ENCODE measurements at regions not wholly inside any gene's neighbourhood (a gene's known extent, or its start where the extent isn't known, plus 50 kb on each side); places are given as distances from the start of the nearest gene placed in this dataset.

DNA sequence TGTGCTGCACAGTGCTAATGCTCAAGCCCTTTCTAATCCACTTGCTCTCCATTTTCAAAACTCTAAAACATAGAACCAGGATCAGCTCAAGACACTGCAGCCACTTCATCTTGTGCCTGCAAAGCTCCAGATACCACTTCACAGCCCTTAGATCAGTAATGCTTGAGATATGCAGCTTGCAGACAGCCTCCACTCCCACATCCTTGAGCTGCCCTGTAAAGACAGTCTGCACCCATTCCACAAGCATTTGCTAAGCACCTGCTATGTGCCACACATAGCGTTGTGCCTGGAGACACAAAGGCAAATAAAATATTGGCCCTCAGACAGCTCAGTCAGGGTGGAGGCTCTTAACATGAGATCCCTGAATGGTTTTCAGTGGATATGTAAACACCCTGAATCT, 192.5 kb upstream of the SNX19 start:
- intact Hi-C loops (cut with DNase I), result no loop called here

DNA sequence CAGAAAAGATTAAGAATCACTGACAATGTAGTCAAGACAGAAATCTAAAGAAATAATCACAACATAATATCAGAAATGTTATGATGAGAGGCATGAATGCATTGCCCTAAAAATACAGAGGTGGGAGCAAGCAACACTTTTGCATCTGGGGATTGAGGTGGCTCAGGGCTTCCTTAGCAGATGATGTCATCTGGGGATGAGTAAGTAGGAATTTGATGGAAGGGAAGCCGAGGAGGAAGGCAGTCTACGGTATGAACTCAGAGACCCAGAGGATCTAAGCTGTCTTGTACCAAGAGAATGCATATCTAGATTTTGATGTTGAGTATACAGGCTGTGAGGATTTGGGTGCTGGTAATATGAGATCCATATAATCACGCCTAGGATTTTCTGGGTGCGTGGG, 193.0 kb upstream of the SNX19 start:
- intact Hi-C loops (cut with DNase I), result no loop called here
- DNase-seq (ENCODE audit: low spot score), result no peak

More for the DNA sequence above, 192.5 kb upstream of the SNX19 start:
- DNase-seq (ENCODE audit: low spot score), result no peak

DNA sequence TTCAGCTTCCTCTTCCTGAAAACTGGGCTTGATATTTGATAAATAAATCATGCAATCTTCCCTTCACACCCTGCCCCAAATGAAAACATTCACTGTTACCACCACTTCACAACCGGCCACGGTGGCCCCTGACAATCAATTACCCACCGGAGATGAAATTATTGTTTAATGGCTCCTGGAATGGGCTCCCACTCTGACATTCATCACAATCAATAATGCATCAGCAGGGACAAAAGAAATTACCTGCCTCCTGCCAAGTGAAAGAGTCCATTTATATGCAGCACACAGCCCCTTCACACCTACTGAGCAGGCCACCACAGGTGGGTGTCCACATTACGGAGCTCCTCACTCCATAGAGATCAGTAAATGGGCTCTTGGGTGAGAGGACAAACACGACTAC, 193.5 kb upstream of the SNX19 start:
- no peak for DNase-seq (ENCODE audit: low spot score)
- intact Hi-C loops (cut with DNase I), result no loop called here

DNA sequence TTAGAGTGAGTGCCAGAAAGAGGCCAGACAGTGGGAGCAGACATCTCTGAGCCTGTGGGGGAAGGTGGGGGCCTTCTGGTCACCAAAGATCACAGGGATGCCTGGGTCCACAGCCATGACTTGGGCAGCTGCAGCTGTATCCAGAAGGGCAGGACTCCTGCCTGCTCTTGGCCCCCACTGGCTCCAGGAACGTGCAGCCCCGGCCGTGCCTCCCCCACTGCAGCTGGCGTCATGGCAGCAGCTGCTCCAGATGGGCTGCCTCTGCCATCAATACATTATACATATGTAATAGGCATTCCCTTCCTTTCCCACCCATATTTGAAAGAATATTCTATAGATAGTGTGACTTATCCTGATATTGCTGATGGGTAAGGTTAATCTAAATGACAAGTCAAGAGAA, 195.5 kb upstream of the SNX19 start:
- intact Hi-C loops (cut with DNase I), result no loop called here
- no peak for DNase-seq (ENCODE audit: low spot score)

DNA sequence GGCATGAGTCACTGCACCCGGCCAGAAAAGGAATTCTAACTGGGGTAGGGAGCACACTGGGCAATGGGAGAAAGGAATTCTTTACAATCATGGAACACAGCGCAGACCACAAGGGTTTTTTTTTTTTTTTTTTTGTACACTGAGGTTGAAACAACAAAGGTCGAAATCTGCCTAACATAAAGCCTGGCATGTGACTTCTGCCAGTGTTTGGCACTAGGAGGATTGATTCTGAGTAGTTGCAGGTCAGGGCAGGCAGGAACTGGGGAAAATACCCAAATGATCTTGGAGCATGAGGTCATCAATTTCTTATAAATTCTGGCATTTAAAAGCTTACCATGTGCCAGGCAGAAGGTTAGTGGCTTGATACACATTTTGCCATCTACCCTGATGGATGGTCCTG, 202.0 kb upstream of the SNX19 start:
- intact Hi-C loops (cut with DNase I), result no loop called here
- DNase-seq (ENCODE audit: low spot score), result no peak

DNA sequence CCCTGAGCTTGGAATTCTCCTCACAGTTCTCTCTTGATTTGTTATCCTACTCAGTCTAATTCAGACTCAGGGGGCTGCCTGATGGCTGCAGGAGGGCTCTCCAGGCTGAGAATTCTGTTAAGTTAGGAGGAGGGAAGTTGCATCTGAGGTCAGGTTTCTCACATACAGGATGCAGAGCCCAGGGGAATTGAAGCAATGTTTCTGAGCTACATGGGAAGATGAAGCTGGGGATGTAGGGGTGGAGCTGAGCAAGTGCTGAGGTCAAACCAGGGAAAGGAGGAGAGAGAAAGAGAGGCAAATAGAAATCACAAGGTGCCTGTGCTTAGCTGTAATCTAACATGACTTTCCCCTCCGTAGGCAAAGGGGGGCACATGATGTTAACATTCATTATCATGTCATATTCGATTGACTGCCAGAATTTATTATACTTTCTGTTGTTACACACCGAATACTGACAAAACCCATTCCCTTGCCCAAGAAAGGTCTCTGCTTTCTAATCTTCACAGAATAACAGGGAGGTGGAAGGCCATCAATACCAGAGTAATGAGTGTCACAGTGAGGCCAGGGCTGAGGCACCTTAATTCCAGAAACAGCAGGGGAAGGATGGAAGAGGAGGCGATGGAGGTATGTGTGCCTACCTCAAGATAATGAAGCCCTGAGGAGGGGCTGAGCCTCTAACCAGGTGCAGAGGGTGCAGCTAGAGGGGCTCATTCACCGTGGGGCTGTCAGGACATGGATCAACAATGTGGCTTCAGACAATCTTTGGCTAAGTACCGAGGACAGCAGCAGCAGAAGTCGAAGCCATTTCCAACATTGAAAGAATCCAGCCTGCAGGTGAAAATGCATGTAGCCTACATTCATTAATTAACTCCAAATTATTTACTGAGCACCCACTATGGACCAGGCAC, 205.4 kb upstream of the SNX19 start:
- no peak for DNase-seq (ENCODE audit: low spot score)
- intact Hi-C loops (cut with DNase I), result no loop called here

DNA sequence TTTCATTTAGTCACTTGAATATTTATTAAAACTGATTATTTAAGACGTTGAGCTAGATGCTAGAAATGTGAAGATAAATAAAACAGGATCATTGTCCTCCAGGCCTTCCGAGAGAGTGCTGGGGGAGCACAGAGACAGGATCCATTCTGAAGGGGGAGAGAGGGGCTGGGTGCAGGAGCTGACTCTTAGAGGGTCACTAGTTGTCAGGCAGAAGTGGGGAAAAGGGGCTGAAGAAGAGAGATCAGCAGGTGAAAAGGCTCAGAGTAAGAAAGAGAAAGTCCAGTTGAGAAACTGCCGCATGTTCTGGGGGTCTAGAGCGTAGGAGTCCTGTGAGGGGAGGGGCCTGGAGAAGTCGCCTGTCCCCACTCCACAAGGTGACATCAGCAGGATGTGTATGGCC, 206.2 kb upstream of the SNX19 start:
- intact Hi-C loops (cut with DNase I), result no loop called here
- no peak for DNase-seq (ENCODE audit: low spot score)

DNA sequence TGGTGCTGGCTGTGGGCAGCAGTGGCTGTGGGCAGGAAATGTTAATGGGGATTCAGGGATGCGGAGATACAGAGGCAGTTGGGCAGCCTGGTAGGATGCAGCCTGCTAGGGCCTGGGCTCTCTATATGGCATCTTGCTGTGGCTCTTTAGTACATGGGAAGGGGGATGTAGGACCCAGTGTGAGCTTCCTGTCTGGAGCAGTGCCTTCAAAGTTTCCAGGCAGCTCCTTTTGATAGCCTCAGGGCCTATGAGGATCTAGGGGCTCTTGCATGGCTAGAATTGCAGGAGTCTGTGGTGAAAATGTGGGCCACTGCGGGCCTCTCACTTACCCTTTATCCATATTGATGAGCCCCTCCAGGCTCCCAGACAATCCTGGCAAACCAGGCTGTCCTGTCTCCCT, 213.2 kb upstream of the SNX19 start:
- no peak for DNase-seq (ENCODE audit: low spot score)
- intact Hi-C loops (cut with DNase I), result no loop called here

DNA sequence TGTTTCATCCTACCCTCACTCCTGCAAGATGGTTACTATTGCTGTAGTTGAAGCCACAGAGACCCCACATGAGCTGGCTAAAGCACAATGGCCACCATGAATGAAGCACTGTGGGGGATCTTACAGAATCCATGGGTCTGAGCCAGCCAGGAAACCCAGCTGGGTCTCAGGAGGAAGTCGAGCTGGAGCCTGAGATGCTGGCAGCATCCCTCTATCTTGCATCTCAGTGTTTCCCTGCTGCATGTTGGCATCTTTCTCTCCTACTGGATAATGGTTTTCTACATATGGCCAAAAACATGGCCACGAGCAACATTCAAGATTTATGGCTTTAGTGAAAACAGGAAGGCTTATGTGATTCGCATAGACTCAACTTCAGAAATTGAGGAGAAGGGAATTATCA, 219.3 kb upstream of the SNX19 start:
- intact Hi-C loops (cut with DNase I), result no loop called here
- DNase-seq (ENCODE audit: low spot score), result no peak

DNA sequence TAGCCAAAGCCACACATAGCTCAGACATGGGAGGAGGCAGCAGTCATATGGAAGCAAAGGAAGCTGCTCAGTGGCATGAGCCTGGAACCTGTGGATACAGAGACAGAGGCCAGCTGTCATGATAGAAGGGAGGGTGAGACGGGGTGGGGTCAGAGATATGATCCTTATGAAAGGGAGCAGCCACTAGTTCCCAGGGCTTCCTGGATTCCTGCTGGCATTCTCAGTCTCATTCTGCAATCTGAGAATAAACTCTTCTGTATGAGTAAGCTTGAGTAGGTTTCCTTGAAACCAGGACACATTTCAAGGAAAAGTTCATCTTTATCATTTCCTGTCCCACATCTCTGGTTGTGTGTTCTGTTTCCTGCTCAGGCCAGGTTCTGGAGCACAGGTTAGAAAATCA, 220.2 kb upstream of the SNX19 start:
- intact Hi-C loops (cut with DNase I), result no loop called here
- DNase-seq (ENCODE audit: low spot score), result no peak

DNA sequence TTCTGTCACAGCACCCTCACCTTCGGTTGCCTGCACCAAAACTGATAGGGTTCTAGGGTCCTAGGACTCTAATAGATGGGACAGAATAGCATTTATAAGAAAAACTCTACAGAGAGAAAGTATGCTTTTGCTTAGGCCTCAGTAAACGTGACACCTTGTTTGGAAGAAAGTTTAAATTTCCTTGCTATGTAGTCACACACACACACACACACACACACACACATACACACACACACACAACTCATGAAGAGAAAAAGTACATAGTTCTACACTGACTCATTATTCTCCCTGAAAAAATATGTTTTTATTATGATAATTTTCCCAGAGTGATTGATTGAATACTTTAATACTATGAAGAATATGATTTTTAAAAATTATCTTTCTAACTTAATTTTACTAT, 220.8 kb upstream of the SNX19 start:
- DNase-seq (ENCODE audit: low spot score), result no peak
- intact Hi-C loops (cut with DNase I), result no loop called here

DNA sequence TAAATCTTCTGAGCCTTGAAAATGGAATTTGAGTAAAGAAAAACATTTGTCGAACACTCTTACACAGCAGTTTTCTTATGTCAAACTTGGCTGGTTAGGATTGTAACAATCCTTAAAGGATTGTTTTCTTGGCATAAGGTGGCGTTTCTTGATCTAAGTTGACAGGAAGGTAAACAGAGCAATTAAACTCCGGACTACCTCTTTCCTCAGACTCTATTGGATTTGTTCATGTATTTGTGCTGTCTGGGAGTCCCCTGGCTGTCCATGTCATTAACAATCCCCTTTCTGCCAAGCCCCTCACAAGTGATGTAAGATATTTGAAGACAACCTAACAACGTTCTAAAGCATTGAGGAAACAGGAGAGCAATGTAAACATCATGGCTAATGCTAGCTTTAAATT, 222.5 kb upstream of the SNX19 start:
- DNase-seq (ENCODE audit: low spot score), result no peak

DNA sequence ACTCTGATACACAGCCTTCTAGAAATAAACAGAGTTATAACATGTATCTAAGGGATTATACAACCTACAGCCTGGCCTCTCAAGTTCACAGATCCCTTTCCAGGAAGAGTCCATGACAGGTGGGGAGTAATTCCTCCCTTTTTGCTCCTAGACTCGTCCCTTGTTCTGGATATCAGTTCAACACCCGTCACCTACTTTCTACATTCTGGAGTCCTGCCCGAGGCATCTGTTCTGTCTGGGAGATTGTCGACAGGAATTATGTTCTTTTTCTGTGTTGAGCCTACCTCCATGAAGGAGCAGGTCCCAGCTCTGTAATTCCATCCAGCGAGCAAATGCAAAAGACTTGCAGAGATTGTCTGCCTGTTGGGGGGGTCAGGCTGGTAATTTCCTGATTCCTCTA, 224.6 kb upstream of the NTM start:
- intact Hi-C loops (cut with DNase I), result no loop called here
- DNase-seq (ENCODE audit: low spot score), result no peak

More for the DNA sequence above, 222.5 kb upstream of the SNX19 start:
- intact Hi-C loops (cut with DNase I), result no loop called here

DNA sequence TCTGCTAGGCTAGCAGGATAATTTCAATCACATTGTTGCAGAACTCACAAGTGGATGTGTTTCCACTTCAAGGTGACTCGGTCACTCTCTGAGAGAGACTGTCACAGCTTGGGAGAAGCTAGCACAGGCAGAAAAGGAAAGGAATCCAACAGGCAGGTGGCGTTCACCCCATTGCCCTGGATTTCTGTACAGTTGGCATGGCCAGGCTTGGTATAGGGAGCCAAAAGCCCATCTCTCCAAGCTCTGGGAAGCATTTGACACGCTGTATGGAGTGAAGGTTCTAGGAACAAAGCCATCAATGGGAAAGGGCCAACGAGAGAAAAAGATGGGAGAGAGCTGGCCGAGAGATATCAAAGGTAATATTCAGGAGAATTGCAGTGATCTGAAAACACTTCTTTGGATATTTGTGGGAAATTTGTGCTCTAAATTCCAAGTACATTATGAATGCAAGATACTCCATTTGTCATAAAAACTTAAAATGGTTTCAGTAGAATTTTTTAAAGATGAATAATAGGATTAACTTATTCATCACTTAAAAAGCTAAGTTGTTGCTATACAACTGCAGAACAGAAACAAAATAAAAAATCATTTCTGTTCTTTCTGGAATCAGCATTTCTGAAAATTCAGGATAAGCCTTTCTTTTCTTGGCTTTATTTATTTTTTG, 223.5 kb upstream of the NTM start:
- no peak for DNase-seq (ENCODE audit: low spot score)
- intact Hi-C loops (cut with DNase I), result no loop called here

DNA sequence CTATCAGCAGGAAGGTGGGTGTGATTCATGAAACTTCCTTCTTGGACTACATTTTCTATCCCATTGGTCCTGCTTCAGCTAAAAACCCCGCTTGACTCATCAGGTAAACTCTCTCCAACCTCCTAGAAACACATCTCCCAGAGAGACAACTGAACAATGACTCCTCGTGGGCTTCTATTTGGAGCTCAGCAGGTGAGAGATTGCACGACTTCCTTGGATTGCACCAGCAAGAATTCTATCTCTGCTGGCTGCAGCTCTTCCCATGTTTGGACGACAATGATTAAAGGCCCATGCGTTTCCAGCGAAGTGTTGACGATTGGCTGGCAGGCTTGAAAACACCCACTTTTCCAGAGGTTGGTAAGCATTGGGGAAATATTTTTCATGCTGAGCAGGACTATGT, 216.1 kb upstream of the NTM start:
- intact Hi-C loops (cut with DNase I), result no loop called here
- no peak for DNase-seq (ENCODE audit: low spot score)

DNA sequence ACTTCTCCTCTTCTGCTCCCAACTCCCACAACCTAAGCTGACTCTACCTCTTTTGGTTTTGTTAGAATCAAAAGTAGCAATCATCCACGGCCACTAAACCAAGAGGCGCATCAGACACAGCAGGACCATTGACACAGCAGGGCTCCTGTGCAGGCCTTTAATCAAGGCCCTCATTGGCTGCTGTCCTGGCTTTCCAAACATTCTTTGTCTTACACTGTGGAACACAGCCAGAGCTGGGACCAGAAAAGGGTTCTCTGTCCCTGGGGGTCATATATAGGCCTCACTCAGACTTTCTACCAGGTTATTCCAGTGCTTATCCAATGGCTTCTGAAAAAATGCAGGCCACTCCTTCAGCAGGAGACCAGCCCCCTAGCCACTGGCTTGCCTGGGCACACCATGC, 212.7 kb upstream of the NTM start:
- intact Hi-C loops (cut with DNase I), result no loop called here
- DNase-seq (ENCODE audit: low spot score), result no peak

DNA sequence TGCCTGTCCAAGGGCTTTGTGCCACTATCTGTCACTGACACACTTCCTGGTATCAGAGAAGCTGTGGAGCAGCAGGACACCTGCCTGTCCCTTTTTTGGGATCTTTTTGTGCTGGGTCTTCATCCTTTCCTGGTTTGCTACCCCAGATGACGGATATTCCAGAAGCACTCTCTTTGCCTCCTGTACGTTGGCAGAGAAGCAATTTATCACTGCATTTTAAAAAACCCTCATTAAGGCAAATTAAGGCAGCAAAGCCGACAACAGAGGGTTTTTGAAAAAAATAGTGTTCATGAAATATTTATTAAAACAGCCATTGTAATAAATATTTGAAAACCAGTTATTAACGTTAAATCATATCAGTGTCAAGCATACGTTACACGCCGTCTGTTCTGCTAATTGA, 209.6 kb upstream of the NTM start:
- intact Hi-C loops (cut with DNase I), result no loop called here
- no peak for DNase-seq (ENCODE audit: low spot score)

DNA sequence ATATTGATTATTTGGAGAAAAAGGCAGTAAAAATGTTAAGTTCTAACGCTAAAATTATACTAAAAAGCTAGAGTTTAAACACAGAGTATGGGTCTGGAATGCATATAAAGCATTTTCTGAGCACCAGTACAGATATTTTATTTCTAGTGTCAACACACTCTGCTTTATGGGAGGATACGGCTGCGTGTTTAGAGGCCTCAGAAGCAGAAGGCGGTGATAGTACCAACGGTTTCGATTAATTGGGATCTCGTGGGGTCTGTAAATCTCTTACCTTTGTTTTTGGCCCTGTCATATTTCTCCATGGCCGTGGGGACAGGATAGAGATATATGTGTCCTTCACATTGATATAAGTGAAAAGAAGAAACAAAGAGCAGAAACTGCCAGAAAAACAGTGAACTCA, 206.8 kb upstream of the NTM start:
- DNase-seq (ENCODE audit: low spot score), result no peak
- intact Hi-C loops (cut with DNase I), result no loop called here

DNA sequence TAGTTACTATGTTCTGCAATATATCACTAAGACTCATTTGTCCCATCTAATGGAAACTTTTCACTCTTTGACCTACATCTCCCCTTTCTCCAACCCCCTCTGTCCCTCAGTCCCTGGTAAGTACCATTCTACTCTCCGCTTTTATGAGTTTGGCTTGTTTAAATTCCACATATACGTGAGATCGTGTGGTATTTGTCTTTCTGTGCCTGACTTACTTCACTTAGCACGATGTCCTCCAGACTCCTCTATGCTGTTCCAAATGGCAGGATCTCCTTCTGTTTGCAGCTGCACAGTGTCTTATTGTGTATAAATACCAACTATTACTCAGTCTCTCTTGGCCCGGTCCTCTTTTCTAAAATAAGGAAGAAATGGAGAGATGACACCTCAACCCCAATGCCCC, 205.4 kb upstream of the NTM start:
- intact Hi-C loops (cut with DNase I), result no loop called here
- no peak for DNase-seq (ENCODE audit: low spot score)

DNA sequence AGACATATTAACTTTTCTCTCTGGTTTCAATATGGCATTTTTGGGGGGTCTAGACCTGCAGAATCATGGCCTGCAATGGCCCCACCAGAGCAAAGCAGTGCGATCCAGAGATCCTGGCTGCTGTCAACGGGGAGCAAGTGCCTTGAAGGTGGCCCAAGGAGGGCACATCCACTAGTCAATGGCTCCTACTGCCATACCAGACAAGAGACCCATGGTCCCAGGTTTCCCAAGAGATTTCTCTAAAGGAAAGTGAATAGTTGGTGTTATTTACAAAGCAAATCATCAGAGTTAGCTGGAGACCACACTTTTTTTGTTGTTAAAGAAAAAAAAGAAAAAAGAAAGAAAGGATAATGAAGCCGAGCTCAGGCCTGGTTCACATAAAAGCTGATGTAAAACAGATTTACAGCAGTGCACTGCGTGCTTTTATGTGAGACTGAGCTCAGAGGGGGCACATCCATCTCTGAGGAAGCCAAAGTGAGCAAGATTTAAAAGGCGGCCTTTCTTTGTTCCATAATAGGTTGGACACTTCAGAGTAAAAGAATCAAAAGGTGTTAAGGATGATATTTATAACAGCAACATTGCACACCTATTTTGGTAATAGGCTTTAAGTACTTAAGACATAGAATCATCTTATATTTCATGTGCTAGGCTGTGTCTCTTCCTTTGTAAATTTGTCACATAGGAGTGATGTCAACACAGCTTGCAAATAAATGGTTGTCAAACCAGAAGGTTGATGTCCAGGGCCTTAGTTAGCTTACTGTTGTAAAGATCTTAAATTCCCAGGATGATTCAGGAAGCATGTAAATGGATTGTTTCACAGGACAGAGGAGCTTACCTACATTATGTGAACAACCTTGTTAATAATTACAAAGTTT, 201.3 kb upstream of the NTM start:
- DNase-seq (ENCODE audit: low spot score), result no peak
- intact Hi-C loops (cut with DNase I), result no loop called here
